C4-2B (cell line): ENCODE measurements at regions not wholly inside any gene's neighbourhood (a gene's known extent, or its start where the extent isn't known, plus 50 kb on each side); places are given as distances from the start of the nearest gene placed in this dataset.

Experiments
- CTCF ChIP-seq: fragments of 450-650 bp; conservative IDR thresholded peaks from 2 replicates; pipeline ENCODE4 v1.5.1; 2017; ENCODE audit warnings: mild to moderate bottlenecking
- ZFX ChIP-seq: fragments of 450-650 bp; IDR thresholded peaks from 2 replicates; pipeline ENCODE4 v1.6.1; 2017

- TF ChIP-seq CTCF (no peak), ZFX (no peak)
Observed at GRCh38 chr4:126777649-126778048, 855.1 kb upstream of the INTU start.
